GM21528 (cell line): ENCODE measurements at regions not wholly inside any gene's neighbourhood (a gene's known extent, or its start where the extent isn't known, plus 50 kb on each side); places are given as distances from the start of the nearest gene placed in this dataset.
"Not testable (repeated sequence)": the region's sequence is repeated elsewhere in the genome, so short reads cannot be mapped to it uniquely, and the experiment has no call there.

ENCODE experiments used
- ATAC-seq: cut with Tn5 transposase; IDR thresholded peaks from one replicate; pipeline ENCODE4 v1.9.1; 2021; ENCODE audit warnings: mild to moderate bottlenecking, moderate library complexity; ENCODE audit not compliant: unreplicated experiment, low FRiP score

DNA sequence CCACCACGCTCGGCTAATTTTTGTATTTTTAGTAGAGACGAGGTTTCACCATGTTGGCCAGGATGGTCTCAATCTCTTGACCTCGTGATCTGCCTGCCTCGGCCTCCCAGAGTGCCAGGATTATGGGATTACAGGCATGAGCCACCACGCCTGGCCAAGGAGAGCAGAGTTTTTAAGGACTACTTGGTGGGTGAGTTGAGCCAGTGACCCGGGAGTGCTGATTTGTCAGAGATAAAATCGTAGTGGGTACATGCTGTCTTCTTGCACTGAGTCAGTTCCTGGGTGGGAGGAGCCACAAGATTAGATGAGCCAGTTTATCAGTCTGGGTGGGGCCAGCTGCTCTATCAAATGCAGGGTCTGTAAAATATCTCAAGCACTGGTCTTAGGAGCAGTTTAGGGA lies 361.7 kb downstream of the TYW1 start:
- not testable (repeated sequence) for ATAC-seq

GRCh38 chr7:67358738-67359137 lies 362.1 kb downstream of the TYW1 start:
- not testable (repeated sequence) for ATAC-seq

DNA sequence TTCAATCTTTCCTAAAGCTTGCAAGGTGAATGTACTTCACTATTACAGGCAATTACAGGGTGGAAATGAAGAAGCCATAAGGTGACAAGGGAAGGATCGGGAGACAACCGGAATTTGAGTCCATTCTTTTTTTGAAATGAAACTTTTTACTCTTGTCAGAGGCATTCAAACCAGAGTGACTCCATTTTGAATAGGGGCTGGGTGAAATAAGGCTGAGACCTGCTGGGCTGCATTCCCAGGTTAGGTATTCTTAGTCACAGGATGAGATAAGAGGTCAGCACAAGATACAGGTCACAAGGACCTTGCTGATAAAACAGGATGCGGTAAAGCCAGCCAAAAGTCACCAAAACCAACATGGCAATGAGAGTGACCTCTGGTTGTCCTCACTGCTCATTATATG lies 363.3 kb downstream of the TYW1 start:
- no peak for ATAC-seq

- ATAC-seq, result no peak
Observed at GRCh38 chr7:67361150-67361549, 364.5 kb downstream of the TYW1 start.

- ATAC-seq, result no peak
Observed at GRCh38 chr7:67364441-67365017, 367.9 kb downstream of the TYW1 start.

DNA sequence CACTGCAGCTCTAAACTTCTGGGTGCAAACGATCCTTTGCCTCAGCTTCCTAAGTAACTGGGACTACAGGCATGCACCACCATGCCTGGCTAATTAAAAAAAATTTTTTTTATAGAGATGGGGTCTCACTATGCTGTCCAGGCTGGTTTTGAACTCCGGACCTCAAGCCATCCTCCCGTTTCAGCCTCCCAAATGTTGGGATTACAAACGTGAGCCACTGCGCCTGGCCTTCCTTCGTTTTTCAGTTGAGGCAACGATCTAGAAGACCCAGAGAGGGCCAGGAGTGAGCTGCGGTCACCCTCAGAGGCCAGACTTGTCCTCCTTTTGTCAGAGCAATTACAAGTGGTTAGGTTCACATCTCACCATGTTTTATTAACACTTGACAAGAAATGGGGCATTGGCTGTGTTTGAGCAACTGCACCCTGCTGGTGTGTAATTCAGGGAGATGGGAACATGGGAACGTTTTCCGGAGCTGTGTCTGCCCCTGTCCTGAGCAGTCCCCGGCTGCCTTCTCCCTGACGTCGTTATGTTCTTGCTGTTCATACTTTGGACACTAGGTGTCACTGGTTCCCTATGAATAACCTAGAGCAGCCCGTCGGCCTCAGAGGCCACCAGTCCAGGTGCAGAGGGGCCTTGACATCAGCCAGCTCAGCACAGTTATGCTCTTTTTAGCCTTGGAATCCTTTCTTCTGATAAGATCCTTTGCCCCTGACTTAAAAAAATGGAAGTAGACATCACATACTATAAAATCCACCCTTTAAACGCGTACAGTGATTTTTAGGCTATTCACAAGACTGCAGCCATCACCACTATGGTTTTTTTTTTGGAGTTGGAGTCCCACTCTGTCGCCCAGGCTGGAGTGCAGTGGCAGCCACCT lies 375.0 kb downstream of the TYW1 start:
- ATAC-seq, result peak; percentile 92

DNA sequence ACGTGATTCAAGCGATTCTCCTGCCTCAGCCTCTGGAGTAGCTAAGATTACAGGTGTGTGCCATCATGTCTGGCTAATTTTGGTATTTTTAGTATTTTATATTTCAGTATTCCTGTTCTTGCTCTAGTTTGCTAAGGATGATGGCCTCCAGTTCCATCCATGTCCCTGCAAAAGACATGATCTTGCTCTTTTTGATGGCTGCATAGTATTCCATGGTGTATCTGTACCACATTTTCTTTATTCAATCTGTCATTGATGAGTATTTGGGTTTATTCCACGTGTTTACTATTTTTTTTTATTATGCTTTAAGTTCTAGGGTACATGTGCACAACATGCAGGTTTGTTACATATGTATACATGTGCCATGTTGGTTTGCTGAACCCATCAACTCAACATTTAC lies 376.8 kb downstream of the TYW1 start:
- not testable (repeated sequence) for ATAC-seq

DNA sequence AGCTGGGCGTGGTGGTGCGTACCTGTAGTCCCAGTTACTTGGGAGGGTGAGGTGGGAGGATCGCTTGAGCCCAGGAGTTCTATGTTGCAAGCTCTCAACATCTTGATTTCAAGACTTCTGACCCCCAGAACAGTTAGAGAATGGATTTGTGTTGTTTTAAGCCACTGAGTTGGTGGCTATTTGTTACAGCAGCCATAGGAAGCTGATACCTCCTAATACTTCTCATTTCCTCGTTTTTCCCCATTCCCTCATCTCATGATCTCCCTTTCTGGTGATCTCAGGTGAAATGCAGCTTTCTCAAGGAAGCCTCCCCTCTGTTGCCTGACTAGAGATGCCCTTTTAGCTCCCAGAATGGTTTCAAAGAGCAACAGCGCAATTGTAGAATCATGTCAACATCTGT lies 378.8 kb downstream of the TYW1 start:
- no peak for ATAC-seq

GRCh38 chr7:67377939-67378862 lies 381.6 kb downstream of the TYW1 start:
- ATAC-seq, result peak; percentile 92

DNA sequence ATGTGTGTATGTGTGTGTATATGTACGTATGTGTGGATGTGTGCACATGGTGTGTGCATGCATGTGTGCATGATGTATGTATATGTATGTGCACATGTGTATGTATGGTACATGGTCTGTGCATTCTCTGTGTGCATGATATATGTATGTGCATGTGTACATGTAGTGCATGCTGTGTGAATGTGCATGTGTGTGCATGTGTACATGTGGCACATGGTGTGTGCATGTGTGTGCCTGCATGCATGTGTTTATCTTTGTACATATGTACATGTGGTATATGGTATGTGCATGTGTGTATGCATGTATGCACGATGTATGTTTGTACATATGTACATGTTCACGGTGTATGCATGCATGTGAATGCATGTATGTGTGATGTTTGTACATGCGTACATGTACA lies 383.7 kb downstream of the TYW1 start:
- ATAC-seq, result no peak

- no peak for ATAC-seq
Observed at GRCh38 chr7:67380858-67381257, 384.2 kb downstream of the TYW1 start.

DNA sequence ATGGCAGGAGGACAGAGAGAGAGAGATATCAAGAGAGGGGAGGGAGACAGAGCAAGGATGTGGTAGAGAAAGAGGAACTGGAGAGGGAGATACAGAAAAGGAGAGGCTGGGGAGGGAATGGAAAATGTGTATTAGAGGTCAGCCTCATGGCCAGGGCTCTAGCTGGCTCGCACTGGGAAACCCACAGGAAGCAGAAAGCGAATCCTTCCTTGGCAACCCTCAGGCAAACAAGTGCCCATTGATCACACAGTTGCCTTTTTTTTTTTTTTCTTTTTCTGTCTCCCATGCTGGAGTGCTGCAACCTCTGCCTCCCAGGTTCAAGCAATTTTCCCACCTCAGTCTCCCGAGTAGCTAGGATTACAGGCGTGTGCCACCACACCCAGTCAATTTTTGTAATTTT lies 391.2 kb downstream of the TYW1 start:
- ATAC-seq, result no peak

DNA sequence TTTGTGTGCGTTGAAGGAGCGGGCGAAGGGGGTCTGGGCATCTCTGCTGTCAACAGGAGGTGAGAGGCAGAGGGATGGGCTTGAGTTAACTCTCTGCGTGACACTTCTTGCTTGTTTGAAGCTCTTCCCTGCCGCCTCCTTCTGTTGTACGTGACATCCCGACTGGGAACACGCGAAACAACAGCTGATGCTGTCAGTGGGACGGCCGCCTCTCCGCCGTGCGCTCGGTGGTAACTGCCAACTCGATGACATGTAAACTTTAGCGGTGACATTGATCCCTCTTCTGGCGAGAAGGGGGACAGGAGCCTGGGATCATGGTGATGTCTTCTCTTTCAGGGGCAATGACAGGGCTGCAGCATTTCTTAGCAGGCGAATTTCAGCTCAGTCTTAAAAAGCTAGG lies 394.5 kb downstream of the TYW1 start:
- no peak for ATAC-seq

GRCh38 chr7:67392596-67393438 lies 396.2 kb downstream of the TYW1 start:
- no peak for ATAC-seq

GRCh38 chr7:67393903-67394302 lies 397.3 kb downstream of the TYW1 start:
- no peak for ATAC-seq

- ATAC-seq, result no peak
Observed at GRCh38 chr7:67398916-67399315, 402.3 kb downstream of the TYW1 start.

GRCh38 chr7:67401492-67401891 lies 404.9 kb downstream of the TYW1 start:
- no peak for ATAC-seq

- no peak for ATAC-seq
Observed at GRCh38 chr7:67402280-67402679, 405.6 kb downstream of the TYW1 start.

DNA sequence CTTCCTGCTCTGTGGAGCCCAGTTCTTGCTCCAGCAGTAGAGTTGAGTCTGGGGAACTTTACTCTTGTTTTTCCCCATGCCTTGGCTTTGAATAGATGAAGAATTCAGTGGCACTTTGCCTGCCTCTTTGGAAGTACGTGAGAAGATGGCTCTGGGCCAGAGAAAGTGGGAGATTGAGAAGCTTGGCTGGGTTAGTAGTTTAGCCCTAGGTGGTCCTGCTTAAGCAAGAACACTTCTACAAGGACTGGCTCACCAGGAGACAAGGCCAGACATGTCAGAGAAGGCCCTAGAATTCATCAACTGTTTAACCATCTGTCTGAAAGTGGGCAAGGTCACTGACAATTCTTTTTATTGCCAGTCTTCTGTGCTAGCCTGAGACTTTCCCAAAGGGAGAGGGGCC lies 410.3 kb downstream of the TYW1 start:
- ATAC-seq, result no peak

- no peak for ATAC-seq
Observed at GRCh38 chr7:67407392-67408071, 410.9 kb downstream of the TYW1 start.
